Upper lobe of left lung (tissue), 6 donors: ENCODE measurements at regions not wholly inside any gene's neighbourhood (a gene's known extent, or its start where the extent isn't known, plus 50 kb on each side); places are given as distances from the start of the nearest gene placed in this dataset.

Source experiments
- ATAC-seq, 2 donors: fragments of 200-7000 bp; cut with Tn5 transposase; one replicate each; pipeline ENCODE4 v1.9.1; 2022; ENCODE audit warnings: mild to moderate bottlenecking in 2 of 2, moderate library complexity in 2 of 2; ENCODE audit not compliant: low FRiP score in 2 of 2
- DNase-seq, 2 donors: peaks; one replicate each; pipeline ENCODE4 v3.0.0-alpha.2; 2019 to 2020
- H3K27ac ChIP-seq, 4 donors: fragments of 200-600 bp; sonication (generic); one replicate each; pipeline ENCODE4 v1.5.1; 2016 to 2019
- H3K27me3 ChIP-seq, 4 donors: fragments of 200-600 bp; sonication (generic); one replicate each; pipeline ENCODE4 v1.5.1; 2017 to 2019
- H3K36me3 ChIP-seq, 4 donors: fragments of 200-600 bp; sonication (generic); one replicate each; pipeline ENCODE4 v1.5.1; 2016 to 2019
- H3K4me1 ChIP-seq, 4 donors: fragments of 200-600 bp; sonication (generic); one replicate each; pipeline ENCODE4 v1.5.1; 2018 to 2019
- H3K4me3 ChIP-seq, 4 donors: fragments of 200-600 bp; sonication (generic); one replicate each; pipeline ENCODE4 v1.5.1; 2017 to 2019; ENCODE audit warnings: mild to moderate bottlenecking in 2 of 4, moderate library complexity in 1 of 4
- H3K9me3 ChIP-seq, 4 donors: fragments of 200-600 bp; sonication (generic); one replicate each; pipeline ENCODE4 v1.5.1; 2018 to 2019
- CTCF ChIP-seq, 6 experiments: fragments of 450-650 bp in 4 of 6; fragments of 200-600 bp in 2 of 6; sonication (generic) in 2 of 6; IDR thresholded peaks; one replicate each; pipeline ENCODE4 v1.5.1; 2016 to 2019; ENCODE audit warnings: antibody characterized with exemption in 6 of 6
- EP300 ChIP-seq, 4 donors: sonication (generic); formaldehyde crosslinking; IDR thresholded peaks; one replicate each; pipeline ENCODE4 v1.5.1; 2017; ENCODE audit warnings: antibody characterized with exemption in 4 of 4, control low read depth in 2 of 4
- POLR2A ChIP-seq, 4 donors: fragments of 450-650 bp; IDR thresholded peaks; one replicate each; pipeline ENCODE4 v1.5.1; 2016 to 2017; ENCODE audit warnings: antibody characterized with exemption in 4 of 4, mild to moderate bottlenecking in 2 of 4
- POLR2AphosphoS5 ChIP-seq, 2 donors: sonication (generic); formaldehyde crosslinking; IDR thresholded peaks; one replicate each; pipeline ENCODE4 v1.5.1; 2017; ENCODE audit warnings: antibody characterized with exemption in 2 of 2
- WGBS, 2 donors: methylation state at CpG; one replicate each; pipeline ENCODE4 v1.1.5; 2017 to 2018; 5-methylcytosine and 5-hydroxymethylcytosine counted together
- donor health status: DM: no; HTN: no; CAD: no; lungs with moderate emphysema.
- donor health status: DM: no; HTN: yes; CAD: no; lungs with severe emphysema.

DNA sequence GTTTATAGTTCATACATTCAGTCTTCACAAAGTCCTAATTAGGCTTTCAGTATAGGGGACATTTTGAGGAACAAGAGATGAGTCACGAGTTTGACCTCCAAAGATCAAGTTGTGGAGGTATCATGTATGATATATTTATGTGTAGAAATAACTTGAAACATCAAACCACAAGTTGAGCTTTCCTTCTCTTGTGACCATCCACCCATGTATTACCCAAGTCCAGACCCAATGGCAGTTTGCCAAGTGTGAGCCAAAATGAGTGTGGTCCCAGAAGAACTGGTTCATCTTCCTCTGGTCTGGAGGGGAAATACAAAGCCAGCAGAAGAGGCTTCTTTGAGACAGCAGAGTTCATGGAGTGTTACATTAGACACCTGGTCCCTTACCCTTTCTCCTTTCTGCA, 104.9 kb downstream of the ATP23 start:
- Histone ChIP-seq H3K9me3 (peaks cover 0 to 7% (median 2%) of the 10 kb centered on the region in 4 donors), H3K27me3 (no peaks in the 10 kb centered on the region), H3K4me3 (no peak overlapping the region), H3K27ac (no peak overlapping the region), H3K36me3 (no peaks in the 10 kb centered on the region), H3K4me1 (no peaks in the 10 kb centered on the region)
- no peak for ATAC-seq
- DNase-seq, result no peak
- no peak for TF ChIP-seq CTCF (IDR thresholded peaks at IDR 0.05)
- no peak for TF ChIP-seq POLR2AphosphoS5 (IDR thresholded peaks at IDR 0.05)
- no peak for TF ChIP-seq EP300 (IDR thresholded peaks at IDR 0.05)
- no peak for TF ChIP-seq POLR2A (IDR thresholded peaks at IDR 0.05)
- WGBS, 2 donors, result 73 to 77% methylated on average over 1 of the region's 1 CpG

DNA sequence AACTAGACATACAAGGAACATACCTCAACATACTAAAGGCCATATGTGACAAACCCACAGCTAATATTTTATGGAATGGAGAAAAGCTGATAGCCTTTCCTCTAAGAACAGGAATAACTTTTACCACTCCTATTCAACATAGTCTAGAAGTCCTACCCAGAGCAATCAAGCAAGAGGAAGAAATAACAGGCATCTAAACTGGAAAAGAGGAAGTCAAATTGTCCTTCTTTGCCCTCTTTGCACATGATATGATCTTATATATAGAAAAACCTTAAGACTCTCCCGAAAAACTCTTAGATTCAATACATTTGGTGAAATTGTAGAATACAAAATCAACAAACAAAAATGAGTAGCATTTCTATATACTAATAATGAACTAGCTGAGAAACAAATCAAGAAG, 110.0 kb downstream of the ATP23 start:
- peaks cover 0 to 12% (median 2%) of the 10 kb centered on the region in 4 donors for H3K9me3 ChIP-seq
- TF ChIP-seq EP300 (IDR thresholded peaks at IDR 0.05), result no peak
- no peak for TF ChIP-seq POLR2A (IDR thresholded peaks at IDR 0.05)
- no peak for TF ChIP-seq CTCF (IDR thresholded peaks at IDR 0.05)
- no peak for TF ChIP-seq POLR2AphosphoS5 (IDR thresholded peaks at IDR 0.05)
- DNase-seq (no peak), ATAC-seq (no peak)
- WGBS, 2 donors, result 43 to 89% methylated on average over 1 of the region's 1 CpG
- H3K36me3 ChIP-seq, result no peaks in the 10 kb centered on the region
- no peaks in the 10 kb centered on the region for H3K27me3 ChIP-seq
- no peaks in the 10 kb centered on the region for H3K4me1 ChIP-seq
- H3K4me3 ChIP-seq, result no peak overlapping the region
- no peak overlapping the region for H3K27ac ChIP-seq

DNA sequence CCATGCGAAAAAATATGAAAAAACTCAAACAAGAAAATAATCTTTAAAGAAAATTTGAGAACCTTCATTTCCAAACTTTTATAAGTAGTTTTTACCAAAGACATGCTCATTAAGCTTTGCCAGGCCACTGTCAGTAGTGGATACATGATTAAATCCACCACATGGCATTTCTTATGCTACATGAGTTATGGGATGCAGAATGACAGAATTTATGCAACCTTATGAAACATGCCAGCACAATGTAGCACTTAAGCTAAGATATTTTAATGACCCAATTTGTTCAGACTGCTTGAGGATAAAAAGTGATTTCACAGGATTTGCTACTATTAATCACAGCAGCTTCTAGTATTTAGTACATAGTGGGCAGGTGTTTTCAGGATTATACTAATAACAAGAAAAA, 123.3 kb downstream of the ATP23 start:
- no peak overlapping the region for H3K4me3 ChIP-seq
- 97 to 98% methylated on average over 1 of the region's 1 CpG for WGBS, 2 donors
- no peak overlapping the region for H3K27ac ChIP-seq
- TF ChIP-seq EP300 (IDR thresholded peaks at IDR 0.05) (no peak), CTCF (IDR thresholded peaks at IDR 0.05) (no peak), POLR2A (IDR thresholded peaks at IDR 0.05) (no peak), POLR2AphosphoS5 (IDR thresholded peaks at IDR 0.05) (no peak)
- H3K4me1 ChIP-seq, result no peaks in the 10 kb centered on the region
- no peaks in the 10 kb centered on the region for H3K36me3 ChIP-seq
- H3K9me3 ChIP-seq, result no peaks in the 10 kb centered on the region
- ATAC-seq, result no peak
- DNase-seq, result no peak
- no peaks in the 10 kb centered on the region for H3K27me3 ChIP-seq

GRCh38 chr12:58066296-58066695, 124.9 kb downstream of the ATP23 start:
- H3K27ac ChIP-seq, result no peak overlapping the region
- DNase-seq (no peak), ATAC-seq (no peak)
- no peaks in the 10 kb centered on the region for H3K9me3 ChIP-seq
- no peaks in the 10 kb centered on the region for H3K4me1 ChIP-seq
- no peaks in the 10 kb centered on the region for H3K36me3 ChIP-seq
- TF ChIP-seq EP300 (IDR thresholded peaks at IDR 0.05), result no peak
- no peak for TF ChIP-seq CTCF (IDR thresholded peaks at IDR 0.05)
- no peak for TF ChIP-seq POLR2AphosphoS5 (IDR thresholded peaks at IDR 0.05)
- TF ChIP-seq POLR2A (IDR thresholded peaks at IDR 0.05), result no peak
- no peaks in the 10 kb centered on the region for H3K27me3 ChIP-seq
- no peak overlapping the region for H3K4me3 ChIP-seq

DNA sequence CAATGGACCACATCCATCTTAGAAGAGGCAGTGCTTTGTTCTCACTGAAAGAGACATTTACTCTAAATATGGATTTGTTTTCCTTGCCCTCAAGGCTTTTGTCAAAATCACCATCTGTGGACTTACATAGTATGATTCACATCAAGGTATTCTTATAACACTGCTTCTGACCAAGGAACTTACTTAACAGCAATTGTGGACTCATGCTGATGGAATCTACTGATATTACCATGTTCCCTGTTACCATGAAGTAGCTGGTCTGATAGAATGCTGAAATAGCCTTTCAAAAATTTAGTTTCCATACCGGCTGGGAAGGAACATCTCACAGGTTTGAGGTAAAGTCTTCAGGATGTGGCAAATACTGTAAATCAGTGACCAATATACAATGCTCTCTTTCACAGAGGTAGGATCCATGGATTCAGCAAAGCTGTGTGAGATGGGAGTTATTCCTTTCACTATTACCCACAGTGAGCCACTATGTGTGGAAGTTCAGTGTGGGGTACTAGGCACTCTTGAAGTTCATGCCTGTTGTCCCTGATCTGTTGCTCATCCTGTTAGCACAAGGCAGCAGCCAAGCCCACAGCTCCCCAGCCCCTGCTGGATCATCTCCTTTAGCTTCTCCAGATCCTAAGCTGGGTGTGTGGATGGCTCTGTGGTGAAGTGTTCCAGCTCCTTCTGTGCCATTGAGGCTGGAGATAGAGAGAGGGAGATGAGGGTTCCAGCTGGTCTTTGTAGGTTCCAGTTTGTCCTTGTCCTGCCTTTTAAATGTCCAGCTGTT, 126.4 kb downstream of the ATP23 start:
- peak in 1 of 2 donors; percentile 43 for ATAC-seq
- Histone ChIP-seq H3K4me1 (no peaks in the 10 kb centered on the region), H3K36me3 (no peaks in the 10 kb centered on the region), H3K4me3 (no peak overlapping the region), H3K9me3 (no peaks in the 10 kb centered on the region), H3K27me3 (no peaks in the 10 kb centered on the region), H3K27ac (no peak overlapping the region)
- DNase-seq, result no peak
- no peak for TF ChIP-seq EP300 (IDR thresholded peaks at IDR 0.05)
- TF ChIP-seq POLR2AphosphoS5 (IDR thresholded peaks at IDR 0.05), result no peak
- no peak for TF ChIP-seq CTCF (IDR thresholded peaks at IDR 0.05)
- no peak for TF ChIP-seq POLR2A (IDR thresholded peaks at IDR 0.05)
- 61 to 100% methylated on average over 1 of the region's 1 CpG for WGBS, 2 donors
